T-helper 22 cell (primary cell): ENCODE measurements at regions not wholly inside any gene's neighbourhood (a gene's known extent, or its start where the extent isn't known, plus 50 kb on each side); places are given as distances from the start of the nearest gene placed in this dataset.

Experiments
- DNase-seq: peaks from one replicate; pipeline ENCODE4 v3.0.0-alpha.2; 2020; ENCODE audit warnings: low read depth

- no peak for DNase-seq
Measured at GRCh38 chr2:125491663-125492062, 1164.3 kb upstream of the GYPC start.

- no peak for DNase-seq
Measured at GRCh38 chr2:125512313-125512712, 1143.6 kb upstream of the GYPC start.

DNA sequence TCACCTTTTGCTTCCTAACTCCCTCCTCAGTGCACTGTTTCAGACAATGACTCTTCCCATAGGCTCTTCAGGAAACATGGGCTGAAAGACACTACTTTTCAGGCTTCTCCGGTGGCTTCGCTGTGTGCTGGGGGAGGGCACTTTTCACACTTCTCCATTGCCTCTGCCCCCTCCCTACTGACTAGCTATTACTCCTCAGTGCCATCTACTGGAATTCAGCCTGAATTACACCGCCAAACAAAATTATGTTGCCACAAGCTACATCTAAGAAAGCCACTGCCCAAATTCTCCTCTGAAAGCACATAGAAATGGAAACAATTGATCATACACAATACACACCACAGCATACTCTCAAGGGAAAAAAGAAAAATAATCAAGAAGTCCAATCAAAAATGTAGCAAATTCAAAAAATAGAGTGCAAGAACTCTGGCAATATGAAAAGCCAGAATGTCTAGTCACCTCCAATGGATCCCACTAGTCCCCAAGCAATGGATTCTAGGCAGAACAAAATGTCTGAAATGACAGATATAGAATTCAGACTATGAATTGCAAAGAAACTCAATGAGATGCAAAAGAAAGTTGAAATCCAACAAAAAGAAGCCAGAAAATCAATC, 1139.4 kb upstream of the GYPC start:
- no peak for DNase-seq

DNA sequence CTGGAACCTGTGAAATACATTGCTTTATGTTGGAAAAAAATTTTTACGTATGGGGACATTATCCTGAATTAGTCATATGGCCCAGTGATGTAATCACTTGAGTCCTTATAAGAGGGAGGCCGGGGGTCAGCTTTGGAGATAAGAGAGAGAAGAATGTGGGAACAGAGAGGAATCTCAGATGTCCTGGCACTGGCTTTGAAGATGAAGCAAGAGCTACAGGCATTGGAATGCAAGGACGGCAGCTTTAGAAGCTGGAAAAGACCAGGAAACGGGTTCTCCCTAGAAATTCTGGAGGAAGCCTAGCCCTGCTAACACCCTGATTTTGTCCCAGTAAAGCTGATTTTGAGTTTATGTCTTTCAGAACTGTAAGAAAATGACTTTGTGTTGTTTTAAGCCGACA, 1129.9 kb upstream of the GYPC start:
- DNase-seq = no peak

DNA sequence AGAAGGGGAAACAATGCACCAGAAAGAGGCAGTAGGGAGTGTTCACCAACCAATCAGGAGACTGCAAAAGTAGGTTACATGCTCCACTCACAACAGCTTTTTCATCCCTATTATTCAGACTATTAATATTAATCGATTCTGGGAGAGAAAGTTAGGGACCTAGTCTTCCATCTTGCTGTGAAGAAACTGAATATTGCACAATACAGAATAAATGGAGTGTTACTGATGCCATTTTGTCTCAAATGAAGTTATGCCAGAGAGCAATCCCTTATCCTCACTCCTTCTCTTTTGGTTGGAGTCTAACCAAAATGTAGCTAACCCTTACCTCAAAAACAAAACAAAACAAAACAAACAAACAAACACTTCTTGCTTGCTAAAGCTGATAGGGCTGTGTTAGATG, 1120.9 kb upstream of the GYPC start:
- no peak for DNase-seq

DNA sequence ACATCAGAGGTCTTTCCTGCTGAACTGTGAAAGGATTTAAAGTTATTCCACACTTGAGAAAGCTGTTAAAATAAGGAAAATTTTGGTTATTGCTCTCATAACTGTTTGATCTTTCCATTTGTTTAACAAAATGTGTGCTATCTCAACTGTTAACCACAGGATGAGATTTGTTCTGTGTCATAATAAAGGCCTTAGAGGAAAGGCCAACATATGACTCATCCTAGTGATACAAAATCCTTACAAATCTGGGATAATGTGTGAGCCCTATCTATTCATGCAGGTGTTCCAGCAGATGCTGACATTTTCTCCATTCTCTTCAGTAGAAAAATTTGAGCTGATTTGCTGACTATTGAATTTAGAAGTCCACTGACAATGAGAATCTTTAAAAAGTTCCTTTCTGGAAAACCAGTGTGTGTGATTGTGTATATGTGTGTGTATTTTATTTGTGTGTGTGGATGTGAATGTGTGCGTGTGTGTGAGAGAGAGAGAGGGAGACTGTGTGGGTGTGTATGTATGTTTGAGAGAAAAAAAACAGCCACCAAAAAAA, 1111.9 kb upstream of the GYPC start:
- DNase-seq = no peak

DNA sequence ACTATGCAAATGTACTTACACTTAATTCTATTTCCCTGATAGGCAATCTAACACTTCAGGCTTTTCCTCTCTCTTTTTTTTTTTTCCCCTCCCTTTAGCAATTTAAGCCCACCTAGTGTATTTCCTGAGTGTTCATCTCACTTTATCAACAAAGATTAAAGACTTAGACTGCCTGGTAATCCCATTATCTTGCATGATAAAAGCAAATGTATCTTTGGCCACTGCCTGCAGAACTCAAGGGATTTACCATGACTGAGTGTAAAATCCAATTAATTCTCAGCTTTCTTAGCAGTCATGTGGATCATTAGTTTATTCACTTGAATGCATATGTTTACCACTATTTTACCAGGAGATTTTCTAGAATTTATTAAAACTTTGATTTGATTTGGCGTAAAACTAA, 1102.2 kb upstream of the GYPC start:
- DNase-seq = no peak

DNA sequence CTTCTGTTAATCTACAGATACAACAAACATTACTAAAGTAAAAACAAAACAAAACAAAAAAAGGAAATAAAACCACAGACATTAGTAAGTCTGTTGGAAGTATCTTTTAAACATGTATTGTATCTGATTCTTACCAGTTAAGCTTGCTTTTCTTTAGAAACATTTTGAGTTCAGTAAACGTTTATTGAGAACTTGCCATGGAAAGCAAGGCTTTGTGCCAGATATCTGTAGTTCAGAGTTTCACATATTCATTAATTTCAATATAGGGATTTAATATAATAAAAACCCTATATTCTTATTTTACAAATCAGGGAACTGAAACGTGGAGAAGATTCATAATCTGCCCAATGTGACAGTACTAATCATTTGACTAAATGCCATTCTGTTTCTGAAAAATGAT, 1101.0 kb upstream of the GYPC start:
- no peak for DNase-seq

- DNase-seq = no peak
Measured at GRCh38 chr2:125559186-125559585, 1096.8 kb upstream of the GYPC start.

DNA sequence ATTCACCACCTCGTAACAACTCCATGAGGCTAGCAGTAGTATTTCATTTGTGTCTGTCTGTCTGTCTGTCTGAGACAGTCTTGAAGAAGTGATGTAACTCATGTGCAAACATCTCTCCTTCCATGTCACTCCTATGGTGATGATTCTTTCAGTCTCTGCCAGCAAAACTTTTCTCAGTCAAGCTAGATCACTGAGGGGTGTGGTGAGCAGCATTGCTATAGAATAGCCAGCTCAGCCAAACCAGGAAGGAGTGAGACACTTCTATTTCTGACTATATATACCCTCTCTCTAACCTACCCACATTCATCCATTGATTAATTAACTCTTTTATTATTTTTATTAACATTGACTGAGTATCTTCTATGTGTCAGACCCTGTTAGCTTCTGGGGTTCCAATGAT, 1095.1 kb upstream of the GYPC start:
- DNase-seq = no peak

GRCh38 chr2:125561302-125561701, 1094.7 kb upstream of the GYPC start:
- DNase-seq = no peak

DNA sequence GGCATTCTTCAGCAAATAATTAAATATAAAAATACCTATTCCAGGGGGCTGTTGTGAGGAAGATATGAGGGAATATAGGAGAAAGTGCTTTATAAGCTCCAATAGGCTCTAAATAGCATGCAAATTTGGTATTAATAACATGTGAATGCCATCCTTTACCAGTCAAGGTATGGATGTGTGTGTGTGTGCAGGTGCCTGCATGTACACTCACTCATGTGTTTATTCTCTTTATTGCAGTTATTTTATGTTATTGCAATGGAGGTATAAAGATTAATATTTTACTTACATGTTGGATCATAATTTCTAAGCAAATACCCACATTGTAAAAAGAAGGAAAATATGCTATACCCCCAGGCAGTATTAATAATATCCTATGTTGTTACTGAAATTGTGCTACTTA, 1093.0 kb upstream of the GYPC start:
- DNase-seq = no peak

- no peak for DNase-seq
Measured at GRCh38 chr2:125564471-125564870, 1091.5 kb upstream of the GYPC start.

DNA sequence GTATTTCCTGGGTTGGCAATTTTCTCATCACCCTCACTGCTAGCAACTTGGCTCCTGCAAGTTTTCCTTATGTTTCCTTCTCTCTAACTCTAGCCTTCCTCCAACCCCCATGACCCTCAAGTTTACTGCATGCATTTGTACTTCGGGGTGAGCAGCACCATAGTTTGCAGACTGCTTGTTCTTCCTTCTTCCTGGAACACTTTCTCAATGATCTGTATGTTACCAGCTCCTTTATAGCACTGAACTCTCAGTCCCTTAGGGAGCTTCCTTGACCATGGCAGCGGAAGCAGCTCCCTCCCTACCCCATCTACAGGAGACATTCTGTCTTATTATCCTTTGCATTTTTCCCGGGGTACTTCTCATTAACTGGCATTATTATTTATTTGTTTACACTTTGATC, 1089.5 kb upstream of the GYPC start:
- no peak for DNase-seq

GRCh38 chr2:125567100-125567499, 1088.9 kb upstream of the GYPC start:
- DNase-seq = no peak

GRCh38 chr2:125572660-125573059, 1083.3 kb upstream of the GYPC start:
- DNase-seq = no peak

DNA sequence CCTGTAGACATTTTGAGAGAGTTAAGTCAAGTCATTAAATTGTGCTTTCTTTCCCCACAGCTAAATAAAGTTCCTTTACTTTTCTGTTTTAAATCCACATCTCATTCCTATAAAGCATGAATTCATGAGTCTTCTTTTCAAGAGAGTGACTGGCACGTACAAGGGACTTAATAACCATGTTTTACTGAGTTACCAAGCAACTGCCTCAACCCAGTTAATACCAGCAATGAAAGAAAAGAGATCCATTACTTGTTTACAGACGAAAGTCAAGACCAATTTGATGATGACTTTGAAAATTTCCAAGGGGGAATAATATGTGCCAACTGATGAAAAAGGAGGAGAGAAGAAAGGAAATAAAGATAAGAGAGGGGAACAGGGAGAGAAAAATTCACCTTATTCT, 1082.5 kb upstream of the GYPC start:
- no peak for DNase-seq

DNA sequence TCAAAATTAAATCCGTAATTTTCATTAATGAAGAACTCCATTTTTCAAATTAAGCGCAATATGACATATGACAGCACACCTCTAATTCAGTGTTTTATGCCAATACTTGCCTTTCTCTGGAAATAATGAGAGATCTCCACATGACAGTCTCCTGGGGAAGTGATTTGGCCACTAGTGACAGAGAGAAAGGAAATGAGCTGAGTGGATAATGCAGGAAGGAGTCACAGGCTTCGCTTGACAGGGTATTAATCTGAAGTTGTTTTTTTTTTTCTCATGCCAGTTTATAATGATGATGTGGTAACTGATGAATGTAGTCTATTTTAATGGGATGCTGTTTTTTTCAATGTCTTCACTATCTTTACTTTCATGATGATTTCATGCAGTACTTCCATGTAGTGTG, 1079.4 kb upstream of the GYPC start:
- no peak for DNase-seq

GRCh38 chr2:125581557-125581956, 1074.4 kb upstream of the GYPC start:
- DNase-seq = no peak

GRCh38 chr2:125582516-125582915, 1073.4 kb upstream of the GYPC start:
- DNase-seq = no peak

GRCh38 chr2:125584732-125585131, 1071.2 kb upstream of the GYPC start:
- no peak for DNase-seq

- DNase-seq = no peak
Measured at GRCh38 chr2:125588780-125589179, 1067.2 kb upstream of the GYPC start.

GRCh38 chr2:125591954-125592353, 1064.0 kb upstream of the GYPC start:
- DNase-seq = no peak

GRCh38 chr2:125593036-125593435, 1062.9 kb upstream of the GYPC start:
- no peak for DNase-seq

DNA sequence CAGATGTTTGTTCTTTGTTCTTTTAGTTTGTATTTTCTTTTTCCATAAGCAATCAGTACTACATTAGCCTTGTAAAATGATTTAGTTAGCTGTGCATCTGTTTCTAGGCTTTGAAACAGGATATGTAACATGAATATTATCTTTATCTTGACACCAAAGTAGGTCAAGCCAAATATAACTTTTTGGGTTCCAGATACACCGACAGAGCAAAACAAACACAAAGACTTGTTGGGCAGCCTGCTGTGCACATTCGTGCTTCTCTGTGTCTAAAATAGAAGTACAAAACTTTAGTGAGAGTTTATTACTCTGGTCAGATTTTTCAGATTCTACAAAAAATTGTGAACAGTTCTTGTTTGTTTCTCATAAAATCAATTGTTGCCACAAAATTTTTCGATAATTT, 1059.3 kb upstream of the GYPC start:
- no peak for DNase-seq
